ENCODE measurements at regions not wholly inside any gene's neighbourhood (a gene's known extent, or its start where the extent isn't known, plus 50 kb on each side); places are given as distances from the start of the nearest gene placed in this dataset.
A peak's percentile ranks its signal among the peaks of the same experiment; 100 is the strongest.
"Not testable (repeated sequence)": the region's sequence is repeated elsewhere in the genome, so short reads cannot be mapped to it uniquely, and the experiment has no call there.

DNA sequence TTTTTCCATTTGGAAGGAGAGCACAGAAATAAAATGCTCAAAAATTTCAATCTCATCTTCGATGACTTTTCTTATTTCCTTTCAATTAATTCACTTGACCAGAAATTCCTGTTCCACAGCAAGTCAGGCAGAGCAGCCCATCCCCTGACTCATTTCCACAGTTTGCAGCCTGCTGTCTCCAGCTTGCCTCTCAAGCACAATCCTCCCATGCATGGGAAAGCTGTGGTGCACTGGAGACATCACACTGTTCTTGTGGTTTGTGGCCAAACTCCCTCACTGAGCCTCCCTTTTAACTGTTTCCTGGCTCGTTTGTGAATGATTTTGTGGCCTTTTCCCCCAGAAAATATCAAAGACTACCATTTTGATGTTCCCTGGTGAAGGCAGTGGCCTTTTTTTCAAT lies 114.0 kb upstream of the ENPEP start:
- peak; percentile 65 for DNase-seq (ENCODE audit: low read depth)

- no peak for DNase-seq (ENCODE audit: low read depth)
Observed at GRCh38 chr4:110359076-110359475, 116.9 kb upstream of the ENPEP start.

GRCh38 chr4:110357521-110357920 lies 118.4 kb upstream of the ENPEP start:
- no peak for DNase-seq (ENCODE audit: low read depth)

DNA sequence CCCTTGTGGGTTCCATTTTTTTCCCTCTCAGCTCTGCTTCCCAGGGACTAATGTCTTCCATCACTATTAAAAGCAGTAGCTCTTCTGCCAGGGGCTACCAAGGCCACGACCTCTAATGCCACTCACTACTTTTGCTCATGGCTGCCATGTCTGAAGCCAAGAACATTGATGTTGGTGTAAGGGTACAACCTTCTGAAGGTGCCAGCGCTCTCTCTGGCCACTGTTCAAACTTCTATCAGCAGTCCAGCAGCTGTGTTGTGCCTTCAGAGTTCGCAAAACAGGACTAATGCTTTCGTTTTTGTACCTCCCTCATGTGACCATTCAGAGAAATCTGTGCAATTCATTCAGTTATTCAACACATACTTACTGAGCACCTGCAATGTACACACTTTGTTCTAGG lies 121.5 kb upstream of the ENPEP start:
- no peak for DNase-seq (ENCODE audit: low read depth)

GRCh38 chr4:110352670-110353442 lies 123.1 kb upstream of the ENPEP start:
- no peak for DNase-seq (ENCODE audit: low read depth)

DNA sequence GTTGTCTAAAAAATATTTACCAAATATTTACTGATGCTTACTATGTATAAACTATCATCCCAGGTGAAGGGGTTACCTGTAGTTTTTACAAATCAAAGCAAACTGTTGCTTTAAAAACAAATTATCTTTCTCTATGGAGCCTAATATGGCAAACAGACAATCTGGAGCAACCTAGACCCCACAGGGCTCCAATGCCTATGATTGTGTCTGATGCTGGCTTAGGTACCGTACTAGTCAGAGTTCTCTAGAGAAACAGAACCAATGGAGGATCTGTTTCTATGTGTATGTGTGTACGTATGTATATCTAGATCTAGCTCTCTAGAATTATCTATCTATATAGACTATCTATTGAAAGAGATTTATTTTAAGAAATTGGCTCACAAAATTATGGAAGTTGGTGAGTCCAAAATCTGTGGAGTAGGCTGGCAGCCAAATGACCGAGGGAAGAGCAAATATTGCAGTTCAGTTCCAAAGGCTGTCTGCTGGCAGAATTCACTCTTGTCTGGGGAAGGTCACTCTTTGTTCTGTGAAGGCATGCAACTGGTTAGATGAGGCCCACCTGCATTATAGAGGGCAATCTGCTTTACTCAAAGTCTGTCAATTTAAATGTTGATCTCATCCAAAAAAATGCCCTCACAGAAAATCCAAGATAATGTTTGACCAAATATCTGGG lies 127.1 kb upstream of the ENPEP start:
- no peak for DNase-seq (ENCODE audit: low read depth)

DNA sequence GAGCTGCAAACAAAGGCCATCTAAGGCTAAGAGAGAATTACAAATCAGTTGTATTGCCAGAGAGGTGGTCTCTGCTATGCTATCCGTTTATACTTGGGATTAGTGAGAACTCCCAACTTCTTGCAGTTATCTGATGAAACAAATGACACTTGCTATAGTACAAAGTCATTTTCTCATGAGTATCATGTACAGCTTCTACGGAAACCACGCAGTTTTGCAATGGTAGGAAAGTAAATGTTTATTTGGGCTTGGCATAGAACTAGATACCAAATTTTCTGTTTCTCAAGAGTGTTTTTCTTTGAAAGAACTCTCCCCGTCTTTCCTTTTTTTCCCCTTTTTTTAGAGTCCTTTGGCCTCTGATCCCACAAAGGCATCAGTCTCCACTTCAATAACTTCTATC lies 128.2 kb upstream of the ENPEP start:
- DNase-seq (ENCODE audit: low read depth), result no peak

GRCh38 chr4:110344165-110344564 lies 131.8 kb upstream of the ENPEP start:
- no peak for DNase-seq (ENCODE audit: low read depth)

DNA sequence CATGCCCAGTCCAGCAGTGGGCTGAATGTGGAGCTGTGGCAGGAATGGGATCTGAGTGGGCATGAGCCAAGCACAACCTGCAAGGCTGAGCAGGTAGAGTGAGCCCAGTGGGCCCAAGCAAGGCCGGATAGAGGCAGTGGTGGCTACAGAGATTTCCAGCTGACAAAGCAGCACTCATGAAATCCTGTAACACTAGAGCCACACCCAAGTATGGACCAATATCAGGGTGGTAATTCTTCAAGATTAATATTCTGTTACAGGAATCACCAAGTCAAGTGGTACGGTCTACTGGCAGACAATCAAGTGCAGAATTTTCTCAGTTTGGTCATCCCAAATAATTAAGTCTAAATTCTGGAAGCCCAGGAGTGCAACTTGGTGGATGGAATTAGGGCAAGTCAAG lies 132.4 kb upstream of the ENPEP start:
- no peak for DNase-seq (ENCODE audit: low read depth)

DNA sequence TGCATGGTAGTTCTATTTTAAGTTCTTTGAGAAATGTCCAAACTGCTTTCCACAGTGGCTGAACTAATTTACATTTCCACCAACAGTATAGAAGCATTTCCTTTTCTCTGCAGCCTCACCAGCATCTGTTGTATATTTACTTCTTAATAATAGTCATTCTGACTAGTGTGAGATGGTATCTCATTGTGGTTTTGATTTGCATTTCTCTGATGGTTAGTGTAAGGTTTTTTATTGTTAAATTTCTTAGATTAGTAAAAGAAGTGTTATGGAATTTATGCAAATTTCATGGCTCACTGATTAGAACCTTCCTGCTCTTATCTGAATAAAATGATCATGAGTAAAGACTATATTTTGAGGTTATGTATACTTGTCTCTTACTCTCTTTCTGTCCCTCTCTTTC lies 134.8 kb upstream of the ENPEP start:
- DNase-seq (ENCODE audit: low read depth), result not testable (repeated sequence)

GRCh38 chr4:110335399-110335798 lies 137.0 kb upstream of the ELOVL6 start:
- no peak for DNase-seq (ENCODE audit: low read depth)

- DNase-seq (ENCODE audit: low read depth), result no peak
Observed at GRCh38 chr4:110332483-110332882, 134.1 kb upstream of the ELOVL6 start.

DNA sequence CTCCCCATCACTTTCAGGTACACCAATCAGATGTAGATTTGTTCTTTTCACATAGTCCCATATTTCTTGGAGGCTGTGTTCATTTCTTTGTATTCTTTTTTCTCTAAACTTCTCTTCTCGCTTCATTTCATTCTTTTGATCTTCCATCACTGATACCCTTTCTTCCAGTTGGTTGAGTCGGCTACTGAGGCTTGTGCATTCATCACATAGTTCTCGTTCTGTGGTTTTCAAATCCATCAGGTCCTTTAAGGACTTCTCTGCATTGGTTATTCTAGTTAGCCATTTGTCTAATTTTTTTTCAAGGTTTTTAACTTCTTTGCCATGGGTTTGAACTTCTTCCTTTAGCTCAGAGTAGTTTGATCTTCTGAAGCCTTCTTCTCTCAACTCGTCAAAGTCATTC lies 128.0 kb upstream of the ELOVL6 start:
- not testable (repeated sequence) for DNase-seq (ENCODE audit: low read depth)

GRCh38 chr4:110310795-110311194 lies 112.4 kb upstream of the ELOVL6 start:
- DNase-seq (ENCODE audit: low read depth), result no peak

- no peak for DNase-seq (ENCODE audit: low read depth)
Observed at GRCh38 chr4:110309675-110310074, 111.3 kb upstream of the ELOVL6 start.

DNA sequence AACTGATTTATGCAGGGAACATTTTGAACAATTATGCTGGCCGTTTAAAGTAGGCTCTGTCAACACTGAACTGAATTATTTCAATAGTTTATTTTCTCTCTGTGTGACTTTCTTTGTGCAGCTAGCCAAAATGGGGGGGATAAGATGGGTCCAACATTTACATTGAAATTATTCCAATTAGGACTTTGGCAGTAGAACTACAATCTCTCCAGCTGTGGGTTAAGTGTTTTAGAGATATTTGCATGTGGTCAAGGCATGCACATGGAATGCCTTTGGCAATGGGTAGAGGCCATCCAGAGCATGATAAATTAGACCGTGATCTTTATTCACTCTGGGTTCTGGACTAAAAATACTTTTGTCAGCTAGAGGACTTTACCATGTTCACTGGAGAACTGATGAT lies 107.9 kb upstream of the ELOVL6 start:
- peak; percentile 23 for DNase-seq (ENCODE audit: low read depth)

- no peak for DNase-seq (ENCODE audit: low read depth)
Observed at GRCh38 chr4:110305455-110305854, 107.0 kb upstream of the ELOVL6 start.

DNA sequence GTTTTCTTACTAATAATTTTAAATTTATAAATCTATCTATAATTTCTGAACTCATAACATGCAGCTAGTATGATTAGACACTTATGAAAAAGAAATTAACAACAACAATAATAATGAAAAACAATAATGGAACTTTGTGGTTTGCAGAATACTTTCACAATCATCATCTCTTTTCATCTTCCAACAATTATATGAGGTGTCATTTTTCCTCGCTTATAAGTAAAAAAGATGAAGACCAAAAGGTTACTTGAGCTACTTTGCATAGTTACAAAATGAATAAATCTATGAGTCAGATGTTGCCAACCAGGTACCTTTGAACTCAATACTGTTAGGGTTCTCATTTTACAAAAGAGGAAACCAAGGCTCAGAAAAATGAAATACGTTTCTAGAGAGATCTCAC lies 98.5 kb upstream of the ELOVL6 start:
- no peak for DNase-seq (ENCODE audit: low read depth)

- DNase-seq (ENCODE audit: low read depth), result no peak
Observed at GRCh38 chr4:110294165-110294564, 95.8 kb upstream of the ELOVL6 start.

DNA sequence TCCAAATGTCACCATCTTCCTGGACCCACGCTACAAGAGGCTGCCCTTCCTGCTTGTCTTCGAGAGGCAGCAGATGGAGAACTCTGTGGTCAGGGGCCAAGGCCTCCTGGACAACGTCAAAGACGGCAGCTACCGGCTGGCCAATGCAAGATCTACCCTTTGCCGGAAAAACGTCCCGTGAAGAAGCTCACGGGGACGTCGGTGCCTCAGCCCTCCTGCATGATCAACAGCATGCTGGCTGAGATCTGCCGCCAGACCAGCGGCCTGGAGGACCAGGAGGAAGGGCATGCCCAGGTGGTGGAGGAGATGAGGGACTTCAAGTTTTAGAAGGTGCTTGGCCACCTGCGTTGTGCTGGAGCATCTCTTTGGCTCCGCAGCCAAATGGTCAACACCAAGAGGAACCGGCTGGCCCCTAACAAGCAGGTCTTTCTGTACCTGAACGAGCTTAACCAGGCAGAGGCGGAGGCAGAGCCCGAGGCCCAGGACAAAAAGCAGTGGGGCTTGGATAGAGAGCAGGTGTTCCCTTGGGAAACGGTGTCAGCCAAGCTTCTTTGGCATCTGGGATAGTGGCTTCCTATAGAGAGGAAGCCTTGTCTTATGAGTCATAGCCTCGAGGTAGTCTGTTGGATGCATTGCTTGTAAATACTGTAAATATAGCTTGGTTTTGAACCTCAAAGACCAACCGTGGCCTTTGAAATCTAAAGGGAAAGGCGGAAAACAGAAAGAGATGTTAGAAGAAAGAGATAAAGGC lies 94.8 kb upstream of the ELOVL6 start:
- no peak for DNase-seq (ENCODE audit: low read depth)

- no peak for DNase-seq (ENCODE audit: low read depth)
Observed at GRCh38 chr4:110290511-110290910, 92.1 kb upstream of the ELOVL6 start.

- no peak for DNase-seq (ENCODE audit: low read depth)
Observed at GRCh38 chr4:110289601-110290100, 91.2 kb upstream of the ELOVL6 start.

GRCh38 chr4:110287130-110287529 lies 88.7 kb upstream of the ELOVL6 start:
- DNase-seq (ENCODE audit: low read depth), result peak; percentile 81
